ENCODE measurements at regions not wholly inside any gene's neighbourhood (a gene's known extent, or its start where the extent isn't known, plus 50 kb on each side); places are given as distances from the start of the nearest gene placed in this dataset.

DNA sequence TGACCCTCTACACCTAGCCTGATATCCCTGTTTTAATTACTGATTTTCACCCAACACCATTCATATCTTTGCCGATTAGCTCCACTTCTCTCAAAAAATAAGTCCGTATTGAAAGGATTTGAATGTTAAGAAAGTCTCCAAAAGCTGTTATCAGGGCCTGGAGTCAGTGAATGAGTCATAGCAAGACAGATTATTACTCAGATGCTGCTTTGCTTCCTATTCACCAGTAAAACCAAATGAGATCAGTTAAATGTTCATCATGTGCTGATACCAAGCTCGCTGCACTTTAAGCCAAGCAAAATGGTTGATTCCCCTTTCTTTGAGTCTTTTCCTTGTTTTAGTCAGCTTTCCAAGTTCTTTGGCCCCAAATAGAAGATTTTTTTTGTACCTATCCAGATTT lies 228.4 kb downstream of the FAT3 start:
- Histone ChIP-seq H3K27me3 (ENCODE audit: insufficient read depth, low read depth, low read length) (no peaks in the 10 kb centered on the region), H2AFZ (ENCODE audit: low read depth, low read length) (no peak overlapping the region), H3K36me3 (ENCODE audit: insufficient read depth, low read length) (no peaks in the 10 kb centered on the region), H3K4me2 (ENCODE audit: low read length) (no peak overlapping the region), H3K4me3 (ENCODE audit: low read length) (no peak overlapping the region), H4K20me1 (ENCODE audit: insufficient read depth) (no peaks in the 10 kb centered on the region), H3K9me3 (ENCODE audit: low read length) (no peaks in the 10 kb centered on the region), H3K9me2 (ENCODE audit: insufficient read depth, low read length) (no peaks in the 10 kb centered on the region), H3K27ac (ENCODE audit: low read length) (no peak overlapping the region), H3K79me2 (replicated peaks; ENCODE audit: insufficient read depth, low read length) (peaks cover 3% of the 10 kb centered on the region), H3K9ac (ENCODE audit: low read length) (no peak overlapping the region), H3F3A (ENCODE audit: insufficient read depth, low read length, poor library complexity, severe bottlenecking) (no peaks in the 10 kb centered on the region)
- TF ChIP-seq EP300 (conservative IDR thresholded peaks at IDR 0.05; ENCODE audit: poor library complexity, severe bottlenecking) (no peak), TAF1 (IDR thresholded peaks at IDR 0.05; ENCODE audit: low read depth) (no peak), POLR2AphosphoS5 (IDR thresholded peaks at IDR 0.05) (no peak), SMC3 (conservative IDR thresholded peaks at IDR 0.05; ENCODE audit: poor library complexity) (no peak), RAD21 (conservative IDR thresholded peaks at IDR 0.05) (no peak), MXI1 (conservative IDR thresholded peaks at IDR 0.05; ENCODE audit: poor library complexity, severe bottlenecking) (no peak), REST (IDR thresholded peaks at IDR 0.05; ENCODE audit: borderline replicate concordance) (no peak), EZH2 (IDR thresholded peaks at IDR 0.05; ENCODE audit: borderline replicate concordance, insufficient read depth, low read length, poor library complexity, severe bottlenecking) (no peak)
- TF ChIP-seq, protein P1, sequence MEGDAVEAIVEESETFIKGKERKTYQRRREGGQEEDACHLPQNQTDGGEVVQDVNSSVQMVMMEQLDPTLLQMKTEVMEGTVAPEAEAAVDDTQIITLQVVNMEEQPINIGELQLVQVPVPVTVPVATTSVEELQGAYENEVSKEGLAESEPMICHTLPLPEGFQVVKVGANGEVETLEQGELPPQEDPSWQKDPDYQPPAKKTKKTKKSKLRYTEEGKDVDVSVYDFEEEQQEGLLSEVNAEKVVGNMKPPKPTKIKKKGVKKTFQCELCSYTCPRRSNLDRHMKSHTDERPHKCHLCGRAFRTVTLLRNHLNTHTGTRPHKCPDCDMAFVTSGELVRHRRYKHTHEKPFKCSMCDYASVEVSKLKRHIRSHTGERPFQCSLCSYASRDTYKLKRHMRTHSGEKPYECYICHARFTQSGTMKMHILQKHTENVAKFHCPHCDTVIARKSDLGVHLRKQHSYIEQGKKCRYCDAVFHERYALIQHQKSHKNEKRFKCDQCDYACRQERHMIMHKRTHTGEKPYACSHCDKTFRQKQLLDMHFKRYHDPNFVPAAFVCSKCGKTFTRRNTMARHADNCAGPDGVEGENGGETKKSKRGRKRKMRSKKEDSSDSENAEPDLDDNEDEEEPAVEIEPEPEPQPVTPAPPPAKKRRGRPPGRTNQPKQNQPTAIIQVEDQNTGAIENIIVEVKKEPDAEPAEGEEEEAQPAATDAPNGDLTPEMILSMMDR (IDR thresholded peaks at IDR 0.05; ENCODE audit: poor library complexity, severe bottlenecking), result no peak

DNA sequence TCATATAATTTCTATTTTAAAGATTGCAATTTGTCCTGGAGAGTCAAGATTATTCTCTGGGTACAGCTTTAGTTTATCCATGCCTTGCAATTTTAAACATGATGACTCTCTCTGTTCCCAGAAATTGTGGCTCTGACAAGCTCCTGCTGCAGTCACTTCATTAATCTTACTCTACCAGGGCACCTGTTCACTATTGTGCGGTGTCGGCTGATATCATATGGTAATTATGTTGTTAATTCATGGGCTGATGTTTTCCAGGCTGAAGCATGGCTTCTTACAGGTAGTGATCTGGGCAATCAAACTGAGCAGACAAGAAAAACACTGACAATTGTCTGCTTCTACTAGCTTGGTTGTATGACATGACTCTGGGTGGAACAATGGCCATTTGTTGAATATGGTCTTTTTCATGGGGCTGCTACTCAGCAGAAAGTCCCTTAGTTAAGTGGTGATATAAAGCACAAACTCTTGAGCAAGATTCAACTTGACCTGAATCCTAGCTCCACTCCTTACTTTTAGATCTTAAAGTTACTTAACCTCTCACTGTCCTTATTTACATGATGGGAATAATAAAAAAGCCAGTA lies 230.7 kb downstream of the FAT3 start:
- no peaks in the 10 kb centered on the region for H3K36me3 ChIP-seq (ENCODE audit: insufficient read depth, low read length)
- peaks cover 3% of the 10 kb centered on the region for H3K79me2 ChIP-seq (replicated peaks; ENCODE audit: insufficient read depth, low read length)
- TF ChIP-seq TAF1 (IDR thresholded peaks at IDR 0.05; ENCODE audit: low read depth) (no peak), SMC3 (conservative IDR thresholded peaks at IDR 0.05; ENCODE audit: poor library complexity) (no peak), EZH2 (IDR thresholded peaks at IDR 0.05; ENCODE audit: borderline replicate concordance, insufficient read depth, low read length, poor library complexity, severe bottlenecking) (no peak), EP300 (conservative IDR thresholded peaks at IDR 0.05; ENCODE audit: poor library complexity, severe bottlenecking) (no peak), RAD21 (conservative IDR thresholded peaks at IDR 0.05) (no peak), MXI1 (conservative IDR thresholded peaks at IDR 0.05; ENCODE audit: poor library complexity, severe bottlenecking) (no peak), REST (IDR thresholded peaks at IDR 0.05; ENCODE audit: borderline replicate concordance) (no peak)
- TF ChIP-seq, protein P1 (IDR thresholded peaks at IDR 0.05; ENCODE audit: poor library complexity, severe bottlenecking), result no peak
- no peak overlapping the region for H2AFZ ChIP-seq (ENCODE audit: low read depth, low read length)
- no peaks in the 10 kb centered on the region for H4K20me1 ChIP-seq (ENCODE audit: insufficient read depth)
- no peak overlapping the region for H3K4me3 ChIP-seq (ENCODE audit: low read length)
- no peak overlapping the region for H3K4me2 ChIP-seq (ENCODE audit: low read length)
- no peaks in the 10 kb centered on the region for H3K27me3 ChIP-seq (ENCODE audit: insufficient read depth, low read depth, low read length)
- H3K27ac ChIP-seq (ENCODE audit: low read length), result no peak overlapping the region
- H3K9ac ChIP-seq (ENCODE audit: low read length), result no peak overlapping the region
- no peaks in the 10 kb centered on the region for H3K9me3 ChIP-seq (ENCODE audit: low read length)
- no peaks in the 10 kb centered on the region for H3K9me2 ChIP-seq (ENCODE audit: insufficient read depth, low read length)
- H3F3A ChIP-seq (ENCODE audit: insufficient read depth, low read length, poor library complexity, severe bottlenecking), result no peaks in the 10 kb centered on the region

Data from neural cell (in vitro differentiated cells).